Nephron progenitor cell (in vitro differentiated cells): ENCODE measurements at regions not wholly inside any gene's neighbourhood (a gene's known extent, or its start where the extent isn't known, plus 50 kb on each side); places are given as distances from the start of the nearest gene placed in this dataset.

Source experiments
- DNase-seq: peaks from one replicate; pipeline ENCODE4 v3.0.0; 2021
- H3K27ac Mint-ChIP-seq: 2 replicates; pipeline ENCODE4 v1.8.0; 2021; ENCODE audit warnings: mild to moderate bottlenecking, moderate library complexity, mixed read lengths
- H3K27me3 Mint-ChIP-seq: 2 replicates; pipeline ENCODE4 v1.8.0; 2021; ENCODE audit warnings: mild to moderate bottlenecking, low read depth, mixed read lengths; ENCODE audit not compliant: poor library complexity
- H3K36me3 Mint-ChIP-seq: 2 replicates; pipeline ENCODE4 v1.8.0; 2021; ENCODE audit warnings: low read depth, mixed read lengths
- H3K4me1 Mint-ChIP-seq: 2 replicates; pipeline ENCODE4 v1.8.0; 2021; ENCODE audit warnings: mixed read lengths
- H3K4me3 Mint-ChIP-seq: 2 replicates; pipeline ENCODE4 v1.8.0; 2021; ENCODE audit warnings: mild to moderate bottlenecking, moderate library complexity, mixed read lengths
- H3K9me3 Mint-ChIP-seq: 2 replicates; pipeline ENCODE4 v1.8.0; 2021; ENCODE audit warnings: mild to moderate bottlenecking, moderate library complexity, mixed read lengths
- TF ChIP-seq, protein P1 (sequence below): fragments of 200-600 bp; sonication (generic); IDR thresholded peaks from 2 replicates; pipeline ENCODE4 v1.5.0; 2021; ENCODE audit warnings: antibody characterized with exemption

DNA sequence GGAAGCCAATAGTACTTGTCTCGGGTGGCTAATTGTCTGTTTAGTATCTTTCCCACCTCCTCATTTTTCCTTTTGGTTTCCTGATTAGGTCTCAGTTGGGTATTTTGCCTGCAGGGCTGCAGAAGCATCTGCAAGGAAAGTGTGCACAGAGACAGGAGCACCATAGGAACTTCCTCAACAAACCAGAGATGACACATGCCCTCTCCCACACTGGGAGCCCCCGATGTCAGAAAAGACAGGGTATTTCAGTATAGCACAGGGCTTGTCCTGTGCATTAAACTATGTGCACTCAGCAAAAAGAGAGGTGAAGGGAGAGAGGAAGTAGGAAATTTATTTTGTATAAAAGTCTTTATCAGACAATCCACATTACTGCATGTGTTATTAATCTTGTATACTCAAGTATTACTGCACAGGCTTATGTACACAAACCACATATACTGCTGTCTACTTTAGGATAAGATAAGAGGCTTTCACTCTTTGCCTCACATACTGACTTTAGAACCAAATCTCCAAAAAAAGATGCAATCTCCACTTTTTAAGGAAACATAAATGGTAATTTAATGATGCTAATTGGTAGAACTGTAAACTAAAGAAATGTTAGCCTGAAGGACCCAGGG lies 501.0 kb downstream of the FOXO1 start:
- TF ChIP-seq, protein P1, sequence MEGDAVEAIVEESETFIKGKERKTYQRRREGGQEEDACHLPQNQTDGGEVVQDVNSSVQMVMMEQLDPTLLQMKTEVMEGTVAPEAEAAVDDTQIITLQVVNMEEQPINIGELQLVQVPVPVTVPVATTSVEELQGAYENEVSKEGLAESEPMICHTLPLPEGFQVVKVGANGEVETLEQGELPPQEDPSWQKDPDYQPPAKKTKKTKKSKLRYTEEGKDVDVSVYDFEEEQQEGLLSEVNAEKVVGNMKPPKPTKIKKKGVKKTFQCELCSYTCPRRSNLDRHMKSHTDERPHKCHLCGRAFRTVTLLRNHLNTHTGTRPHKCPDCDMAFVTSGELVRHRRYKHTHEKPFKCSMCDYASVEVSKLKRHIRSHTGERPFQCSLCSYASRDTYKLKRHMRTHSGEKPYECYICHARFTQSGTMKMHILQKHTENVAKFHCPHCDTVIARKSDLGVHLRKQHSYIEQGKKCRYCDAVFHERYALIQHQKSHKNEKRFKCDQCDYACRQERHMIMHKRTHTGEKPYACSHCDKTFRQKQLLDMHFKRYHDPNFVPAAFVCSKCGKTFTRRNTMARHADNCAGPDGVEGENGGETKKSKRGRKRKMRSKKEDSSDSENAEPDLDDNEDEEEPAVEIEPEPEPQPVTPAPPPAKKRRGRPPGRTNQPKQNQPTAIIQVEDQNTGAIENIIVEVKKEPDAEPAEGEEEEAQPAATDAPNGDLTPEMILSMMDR: no peak

DNA sequence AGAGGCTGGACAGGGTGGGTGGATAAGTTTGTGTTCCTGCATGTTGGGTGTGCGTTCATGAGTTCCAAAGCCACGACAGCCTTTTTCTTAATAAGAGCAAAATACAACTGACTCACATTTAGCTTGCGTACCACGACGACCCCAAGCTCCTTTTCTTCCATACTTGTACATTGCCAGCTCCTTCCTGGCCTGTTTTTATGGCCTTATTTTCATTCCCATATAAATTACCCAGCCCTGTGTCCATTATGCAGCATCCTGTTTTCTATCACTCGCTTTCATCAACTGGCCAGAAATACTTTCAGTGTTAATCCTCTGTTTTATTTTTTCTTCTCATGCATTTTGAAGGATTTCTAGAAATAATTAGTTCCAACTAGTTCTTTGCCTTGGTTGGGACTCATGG lies 499.1 kb downstream of the FOXO1 start:
- H3K9me3 Mint-ChIP-seq: no peaks in the 10 kb centered on the region
- H3K36me3 Mint-ChIP-seq: no peaks in the 10 kb centered on the region
- H3K27me3 Mint-ChIP-seq: peaks cover 15% of the 10 kb centered on the region
- DNase-seq: no peak
- TF ChIP-seq, protein P1: no peak
- no peak overlapping the region for H3K4me3 Mint-ChIP-seq
- H3K27ac Mint-ChIP-seq: no peak overlapping the region
- peaks cover 45% of the 10 kb centered on the region for H3K4me1 Mint-ChIP-seq

More for the DNA sequence above, 501.0 kb downstream of the FOXO1 start:
- H3K27me3 Mint-ChIP-seq: peaks cover 7% of the 10 kb centered on the region
- H3K9me3 Mint-ChIP-seq: no peaks in the 10 kb centered on the region
- no peak overlapping the region for H3K27ac Mint-ChIP-seq
- DNase-seq: no peak
- H3K4me3 Mint-ChIP-seq: no peak overlapping the region
- H3K4me1 Mint-ChIP-seq: peaks cover 61% of the 10 kb centered on the region
- H3K36me3 Mint-ChIP-seq: no peaks in the 10 kb centered on the region

DNA sequence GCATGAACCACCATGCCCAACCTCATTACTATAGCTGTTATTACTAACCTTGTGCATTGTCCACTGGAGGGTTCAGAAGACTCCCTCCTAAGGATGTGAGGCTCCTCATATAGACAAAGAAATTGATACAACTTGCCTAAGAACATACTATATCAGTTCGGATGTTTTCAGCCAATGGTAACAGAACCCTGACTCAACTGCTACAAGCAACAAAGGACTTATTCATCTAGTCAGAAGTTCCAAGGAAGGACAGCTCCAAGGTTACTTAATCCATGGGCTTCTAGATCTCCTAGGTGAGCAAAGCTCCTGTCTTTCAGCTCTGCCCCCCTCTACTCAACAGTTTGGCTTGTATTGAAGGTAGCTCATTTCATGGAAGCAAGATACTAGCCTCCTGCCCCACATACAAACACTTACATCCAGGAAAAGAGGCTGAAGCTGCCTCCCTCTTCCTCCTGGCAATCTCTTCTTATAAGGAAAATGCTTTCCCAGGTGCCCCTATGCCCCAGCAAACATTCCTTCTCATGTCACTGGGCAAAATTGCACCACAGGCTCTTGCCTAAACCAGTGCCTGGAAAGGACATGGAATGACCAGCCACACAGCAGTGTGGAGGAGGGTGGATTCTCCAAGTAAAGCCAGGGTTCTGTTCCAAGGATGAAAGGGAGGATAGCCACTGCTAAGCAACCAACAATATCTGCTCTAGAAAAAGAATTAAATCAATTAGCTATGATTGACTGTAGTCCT lies 497.8 kb downstream of the FOXO1 start:
- Mint-ChIP-seq H3K4me3 (no peak overlapping the region), H3K27me3 (peaks cover 24% of the 10 kb centered on the region), H3K9me3 (no peaks in the 10 kb centered on the region), H3K36me3 (no peaks in the 10 kb centered on the region), H3K27ac (no peak overlapping the region), H3K4me1 (peaks cover 44% of the 10 kb centered on the region)
- TF ChIP-seq, protein P1: no peak
- no peak for DNase-seq

GRCh38 chr13:40169476-40169875 lies 497.0 kb downstream of the FOXO1 start:
- H3K36me3 Mint-ChIP-seq: no peaks in the 10 kb centered on the region
- H3K4me3 Mint-ChIP-seq: no peak overlapping the region
- TF ChIP-seq, protein P1: no peak

DNA sequence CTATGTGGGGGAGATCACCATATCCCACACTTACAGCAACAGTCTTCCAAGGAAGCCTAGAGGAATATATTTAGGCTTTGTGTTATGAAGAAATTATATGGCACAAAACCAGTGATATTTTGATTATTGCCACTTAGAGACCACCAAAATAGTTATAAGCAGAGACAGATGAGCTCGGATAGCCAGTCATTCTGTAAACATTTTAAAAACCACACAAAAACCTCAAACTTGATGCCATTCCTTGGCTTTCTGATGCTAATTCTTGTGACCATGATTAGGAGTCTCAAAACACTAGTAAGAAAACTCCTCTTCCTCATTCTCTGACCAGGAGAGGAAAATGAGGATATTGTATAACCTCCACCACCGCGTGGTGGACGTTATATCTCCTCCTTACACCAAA lies 496.4 kb downstream of the FOXO1 start:
- Mint-ChIP-seq H3K27ac (no peak overlapping the region), H3K4me1 (peaks cover 36% of the 10 kb centered on the region), H3K36me3 (no peaks in the 10 kb centered on the region), H3K4me3 (no peak overlapping the region), H3K9me3 (no peaks in the 10 kb centered on the region), H3K27me3 (peaks cover 27% of the 10 kb centered on the region)
- no peak for DNase-seq
- TF ChIP-seq, protein P1: no peak

More at GRCh38 chr13:40169476-40169875, 497.0 kb downstream of the FOXO1 start:
- Mint-ChIP-seq H3K27ac (no peak overlapping the region), H3K27me3 (peaks cover 24% of the 10 kb centered on the region), H3K4me1 (peaks cover 39% of the 10 kb centered on the region), H3K9me3 (no peaks in the 10 kb centered on the region)
- DNase-seq: no peak
